HG03432 (cell line): ENCODE measurements at regions not wholly inside any gene's neighbourhood (a gene's known extent, or its start where the extent isn't known, plus 50 kb on each side); places are given as distances from the start of the nearest gene placed in this dataset.

Experiments
- ATAC-seq: cut with Tn5 transposase; IDR thresholded peaks from one replicate; pipeline ENCODE4 v1.9.1; 2021; ENCODE audit warnings: mild to moderate bottlenecking, moderate library complexity; ENCODE audit not compliant: unreplicated experiment

DNA sequence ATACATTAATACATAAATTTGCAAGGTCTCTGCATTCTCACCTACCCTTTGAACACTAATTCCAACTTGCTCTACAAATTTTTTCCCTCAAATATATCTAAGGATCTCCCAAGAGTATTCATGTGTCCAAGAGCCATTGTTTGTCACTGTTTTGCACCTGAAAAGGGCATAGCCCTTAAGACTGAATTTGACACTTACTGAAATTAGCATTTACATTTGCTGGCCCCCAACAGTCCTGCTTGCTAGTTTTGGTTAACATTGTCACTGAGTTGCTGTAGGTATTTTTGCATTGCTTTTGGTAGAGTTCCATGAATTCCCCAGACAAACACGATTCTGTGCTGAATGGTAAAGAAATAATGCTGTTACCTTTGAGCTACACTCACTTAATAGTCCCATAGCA is 57.3 kb downstream of the KCNA4 start:
- no peak for ATAC-seq

DNA sequence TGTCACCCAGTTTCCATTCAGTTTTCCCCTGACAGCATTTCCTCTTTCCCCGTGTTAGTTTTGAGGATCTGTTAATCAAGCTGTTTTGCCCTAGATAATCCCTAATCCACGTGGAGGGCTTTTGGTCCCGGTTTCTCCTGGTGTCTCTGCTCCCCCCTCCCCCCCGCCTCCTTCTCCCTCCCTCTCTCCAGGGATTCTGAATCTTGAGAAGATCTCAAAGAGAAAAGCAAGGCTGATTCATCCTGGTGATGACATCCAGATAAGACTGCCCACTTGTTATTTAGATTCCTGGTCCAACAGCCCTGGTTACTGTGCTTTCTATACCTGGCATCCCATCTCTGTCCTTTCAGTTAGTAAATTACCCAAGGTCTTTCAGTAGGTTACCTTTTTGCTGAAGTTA is 59.4 kb downstream of the KCNA4 start:
- no peak for ATAC-seq

DNA sequence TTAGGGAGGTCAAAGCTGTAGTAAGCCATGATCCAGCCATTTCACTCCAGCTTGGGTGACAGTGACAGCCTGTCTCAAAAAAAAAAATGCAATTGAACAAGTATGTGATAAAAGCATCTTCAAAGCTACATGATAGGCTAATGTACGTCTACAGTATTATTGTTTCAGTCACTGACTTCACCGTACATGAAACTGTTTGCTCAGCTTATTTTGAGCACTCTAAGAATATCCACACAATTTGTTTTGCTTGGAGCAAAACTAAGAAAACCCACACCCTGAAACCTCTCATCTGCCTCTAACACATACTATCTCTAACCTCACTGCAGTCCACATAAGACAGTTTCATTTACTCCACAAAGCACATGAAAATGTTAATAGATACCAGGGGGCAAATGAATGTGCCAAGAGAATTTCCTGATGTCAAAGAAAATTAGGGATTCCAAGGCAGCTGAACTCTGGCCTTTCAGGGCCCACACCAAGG is 60.7 kb downstream of the KCNA4 start:
- no peak for ATAC-seq

DNA sequence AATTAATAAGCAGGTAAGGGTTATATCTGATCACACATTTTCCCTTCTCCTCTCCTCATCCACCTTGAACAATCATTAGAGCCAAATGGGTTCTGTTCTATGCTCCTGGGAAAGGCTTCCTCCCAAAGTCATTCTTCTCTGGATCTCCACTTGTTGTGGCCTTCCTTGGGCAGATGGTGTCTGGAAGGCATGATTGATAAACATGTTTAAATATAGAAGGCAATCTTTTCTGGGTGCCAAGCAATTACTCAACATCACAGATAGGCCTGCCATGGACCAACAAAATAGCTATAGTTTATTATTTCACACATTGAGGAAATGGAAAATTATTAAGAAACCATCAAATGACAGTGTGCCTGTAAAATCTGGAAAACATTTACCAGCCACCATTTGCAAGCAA is 73.5 kb downstream of the KCNA4 start:
- ATAC-seq, result no peak

DNA sequence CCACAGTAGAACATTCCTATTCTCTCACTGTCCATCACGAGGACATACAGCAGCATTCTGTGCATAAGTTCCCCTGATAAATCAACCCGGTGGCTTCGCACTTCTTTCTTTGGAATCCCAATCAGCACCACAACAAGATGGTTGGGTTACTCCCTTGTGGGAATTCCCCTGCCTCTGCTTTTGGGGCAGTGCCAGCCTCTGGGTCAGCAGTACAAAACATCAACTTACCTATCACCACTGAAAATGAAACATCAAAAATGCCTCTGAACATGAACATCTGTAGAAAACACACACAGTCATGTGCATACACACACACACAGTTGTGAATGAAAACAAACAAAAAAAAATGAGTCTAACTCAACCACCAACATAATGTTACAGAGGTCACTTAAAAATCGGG is 79.3 kb downstream of the KCNA4 start:
- no peak for ATAC-seq

DNA sequence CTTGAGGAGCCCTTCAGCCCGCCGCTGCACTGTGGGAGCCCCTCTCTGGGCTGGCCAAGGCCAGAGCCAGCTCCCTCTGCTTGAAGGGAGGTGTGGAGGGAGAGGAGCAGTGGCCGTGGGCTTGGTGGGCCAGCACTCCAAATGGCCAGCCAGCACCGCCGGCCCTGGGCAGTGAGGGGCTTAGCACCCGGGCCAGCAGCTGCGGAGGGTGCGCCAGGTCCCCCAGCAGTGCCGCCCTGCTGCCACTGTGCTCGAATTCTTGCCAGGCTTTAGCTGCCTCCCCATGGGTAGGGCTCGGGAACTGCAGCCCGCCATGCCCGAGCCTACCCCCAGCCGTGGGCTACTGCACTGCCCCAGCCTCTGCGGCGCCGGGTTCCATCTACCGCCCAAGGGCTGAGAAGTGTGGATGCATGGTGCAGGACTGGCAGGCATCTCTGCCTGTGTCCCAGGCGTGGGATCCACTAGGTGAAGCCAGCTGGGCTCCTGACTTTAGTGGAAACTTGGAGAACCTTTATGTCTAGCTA is 82.7 kb downstream of the KCNA4 start:
- ATAC-seq, result no peak

DNA sequence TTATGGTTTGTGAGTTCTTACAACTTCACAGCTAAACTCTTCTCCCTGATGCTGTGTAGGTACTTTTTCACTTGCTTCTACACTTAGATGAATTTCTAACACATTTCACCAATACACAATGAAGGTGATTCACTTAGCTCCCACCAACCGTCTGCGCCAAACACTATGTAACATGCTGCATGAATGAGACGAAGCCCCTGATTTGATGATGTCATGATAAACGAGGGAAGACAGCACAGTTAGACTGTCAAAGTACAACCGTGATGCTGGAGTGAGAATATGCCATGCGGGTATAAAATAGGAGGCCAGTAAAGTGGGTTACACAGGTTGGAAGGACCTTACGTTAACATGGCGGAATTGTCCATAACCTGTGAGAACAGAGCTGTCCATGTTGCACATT is 100.8 kb downstream of the KCNA4 start:
- no peak for ATAC-seq

DNA sequence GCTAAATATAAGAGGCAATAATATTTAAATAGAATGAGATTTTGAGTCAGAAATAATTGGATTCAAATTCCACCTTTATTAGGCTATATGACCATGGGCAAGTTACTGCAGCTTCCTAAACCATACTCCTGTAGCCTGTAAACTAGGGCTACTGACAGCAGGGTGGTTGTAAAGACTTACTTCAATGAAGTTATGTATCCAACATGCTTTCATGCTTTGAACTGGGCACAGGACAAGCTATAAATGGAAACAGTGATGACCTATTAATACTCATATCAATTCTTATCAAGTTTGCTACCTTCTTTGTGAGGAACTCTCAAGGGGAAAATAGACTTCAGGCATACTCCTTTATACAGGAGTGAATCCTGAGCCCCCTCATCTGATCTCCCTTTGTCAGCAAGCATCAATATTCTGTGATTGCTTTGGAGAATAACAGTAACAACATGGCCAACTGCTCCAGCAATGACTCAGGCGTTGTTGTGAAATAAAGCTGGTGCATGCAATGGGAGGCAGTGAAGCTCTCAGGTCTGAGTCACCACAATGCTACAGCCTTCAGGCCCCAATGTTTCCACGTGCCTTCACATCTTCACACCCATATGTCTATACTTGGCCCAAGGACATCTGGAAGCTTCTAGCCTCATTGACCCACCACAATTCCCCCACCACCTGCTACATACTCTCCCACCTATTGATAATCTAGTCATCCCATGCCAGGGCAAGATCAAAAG is 102.5 kb downstream of the KCNA4 start:
- no peak for ATAC-seq

DNA sequence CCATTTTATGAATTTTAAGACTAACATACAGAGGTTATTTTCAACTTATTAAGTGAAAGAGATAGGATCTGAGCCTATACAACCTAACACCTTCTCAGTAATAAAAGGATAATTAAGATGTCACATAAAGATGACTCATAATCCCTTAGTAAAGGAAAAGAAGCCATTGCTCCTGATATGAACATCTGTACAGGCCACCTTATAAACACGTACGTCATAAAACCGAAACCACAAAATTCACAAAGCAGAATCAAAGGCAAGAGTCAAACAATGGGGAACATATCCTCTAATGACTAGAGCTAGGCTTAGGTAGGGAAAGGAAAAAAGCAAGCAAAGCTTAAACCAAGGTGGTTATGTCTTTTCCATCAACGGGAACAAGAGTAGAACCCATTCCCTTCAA is 103.5 kb downstream of the KCNA4 start:
- ATAC-seq, result no peak

DNA sequence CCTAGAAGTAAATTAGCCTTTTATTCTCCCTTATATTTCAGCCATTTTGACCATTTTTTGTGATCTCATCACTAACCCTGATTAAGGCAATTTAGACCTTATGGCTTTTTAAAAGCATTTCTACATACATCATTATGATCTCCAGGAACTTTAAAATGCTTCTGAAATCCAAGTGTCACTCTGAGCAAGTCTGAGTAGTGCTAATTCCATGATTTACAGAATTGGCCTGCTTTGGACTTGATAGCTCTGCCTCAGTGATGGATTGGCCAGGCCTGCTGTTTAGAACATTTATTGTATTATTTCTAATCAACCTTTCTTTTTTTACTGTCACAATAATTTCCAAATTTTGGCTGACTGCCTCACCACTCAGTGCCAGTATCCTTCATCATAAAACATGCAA is 116.4 kb downstream of the KCNA4 start:
- ATAC-seq, result no peak

DNA sequence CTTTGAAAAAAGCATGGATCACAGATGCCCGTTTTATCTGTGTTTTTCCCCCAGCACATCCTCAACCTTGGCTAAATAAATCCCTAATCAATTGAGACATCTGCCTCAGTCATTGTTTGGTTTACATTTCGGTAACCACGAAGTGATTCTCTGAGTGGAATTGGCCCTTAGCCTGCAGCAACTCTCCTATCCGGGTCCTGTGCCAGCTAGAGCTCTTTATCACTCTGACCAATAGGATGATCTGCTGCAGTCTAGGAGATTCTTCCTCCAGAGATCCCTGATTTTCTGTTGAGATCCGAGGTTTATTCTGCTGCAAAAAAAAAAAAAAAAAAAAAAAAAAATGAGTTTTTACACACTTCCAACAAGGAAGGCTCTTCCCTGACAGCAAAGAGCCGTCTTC is 137.3 kb downstream of the KCNA4 start:
- ATAC-seq, result no peak

DNA sequence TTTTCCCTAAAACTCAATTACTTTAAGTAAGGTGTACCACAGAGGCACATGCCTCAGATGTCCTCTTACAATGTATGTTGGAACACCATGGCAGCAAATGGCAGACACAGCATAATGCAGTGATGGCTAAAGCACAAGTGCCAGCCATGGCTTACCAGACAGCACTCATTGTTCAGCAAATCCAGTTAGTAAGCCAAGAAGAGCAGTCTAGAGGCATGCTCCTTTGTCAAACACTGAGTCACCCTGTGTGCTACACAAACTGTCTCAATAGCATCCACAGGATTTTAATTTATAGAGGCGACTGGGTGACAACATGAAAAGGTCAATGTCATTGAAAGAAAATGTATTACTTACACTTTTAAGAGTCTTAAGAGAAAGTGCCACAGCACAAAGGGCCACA is 140.6 kb downstream of the KCNA4 start:
- no peak for ATAC-seq

DNA sequence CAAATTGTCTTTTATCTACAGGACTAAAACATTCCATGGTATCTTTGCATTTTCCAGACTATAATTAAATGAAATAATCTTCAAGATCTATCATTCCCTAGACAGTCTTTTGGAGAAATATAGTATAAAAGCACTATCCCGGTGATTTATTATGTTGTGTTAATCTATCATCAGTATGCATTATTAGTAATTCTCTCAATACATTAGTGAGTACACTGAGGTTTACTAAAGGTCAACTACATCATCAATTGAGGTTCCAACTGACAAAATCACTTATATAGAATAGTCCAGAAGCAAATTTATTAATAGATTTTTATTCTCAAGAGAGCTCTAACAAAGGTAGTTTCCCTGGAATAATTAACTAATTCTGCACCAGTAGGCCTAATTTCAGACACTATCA is 169.6 kb downstream of the KCNA4 start:
- no peak for ATAC-seq

DNA sequence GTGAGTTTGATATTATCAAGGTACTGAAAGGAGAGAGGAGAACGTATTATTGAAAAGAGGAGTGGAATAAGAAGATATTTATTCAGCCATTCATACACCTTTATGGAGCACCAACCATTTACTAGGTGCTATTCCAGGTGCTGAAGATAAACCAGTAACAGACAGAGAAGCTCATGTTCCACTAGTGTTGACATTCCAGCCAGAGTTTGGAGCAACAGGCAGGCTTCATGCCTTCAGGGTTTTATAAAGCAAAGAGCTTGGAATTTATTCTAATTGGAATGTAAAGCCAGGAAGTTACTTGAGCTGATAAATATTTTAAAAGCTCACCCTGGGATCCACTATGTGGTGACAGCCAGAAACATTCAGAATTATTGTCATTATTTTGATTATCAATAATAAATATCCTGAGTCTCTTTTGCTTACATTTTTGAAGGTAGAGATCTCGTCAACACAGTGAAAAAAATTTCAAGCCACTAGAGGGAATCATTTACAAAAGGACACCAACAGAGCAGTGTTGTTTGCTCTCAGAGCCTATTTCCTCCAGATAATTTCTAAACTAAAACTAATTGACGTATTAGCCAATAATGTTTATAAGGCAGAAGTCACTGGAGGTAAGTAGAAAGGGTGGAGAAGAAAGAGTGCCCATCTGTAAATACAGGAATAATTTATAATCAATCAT is 172.0 kb downstream of the KCNA4 start:
- ATAC-seq, result no peak

DNA sequence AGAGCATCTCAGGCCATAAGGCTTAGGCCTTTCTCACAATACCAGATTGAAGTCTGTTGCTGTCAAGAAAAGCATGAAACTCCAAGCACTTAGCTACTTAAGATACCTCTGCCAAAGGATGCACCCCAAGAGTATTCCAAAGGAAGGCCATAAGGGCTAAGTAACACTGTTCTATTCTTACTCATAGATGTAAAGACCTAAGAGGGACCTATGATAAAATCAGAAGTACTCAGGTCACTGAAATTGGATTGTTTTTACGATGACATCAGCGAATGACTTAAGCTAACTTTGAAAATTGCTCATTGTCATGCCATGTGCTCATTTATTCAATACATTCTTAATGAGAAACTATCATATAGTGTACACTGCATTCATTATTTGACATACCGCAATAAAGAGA is 172.8 kb downstream of the KCNA4 start:
- no peak for ATAC-seq

DNA sequence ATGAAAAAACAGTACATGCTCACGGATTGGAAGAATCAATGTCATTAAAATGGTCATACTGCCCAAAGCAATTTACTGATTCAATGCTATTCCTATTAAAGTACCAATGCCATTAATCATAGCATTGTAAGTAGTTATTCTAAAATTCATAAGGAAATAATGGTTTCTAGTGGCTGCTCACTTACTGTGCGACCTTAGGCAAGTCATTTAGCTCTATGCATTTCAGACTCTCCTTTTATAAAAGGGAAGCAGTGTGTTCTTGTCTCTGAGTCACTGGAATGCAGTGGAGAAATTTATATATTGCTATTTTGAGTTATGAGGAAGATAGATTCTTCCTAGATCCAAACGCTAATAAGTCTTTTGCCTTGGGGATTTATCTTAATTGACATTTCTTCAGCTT is 174.8 kb downstream of the KCNA4 start:
- no peak for ATAC-seq

DNA sequence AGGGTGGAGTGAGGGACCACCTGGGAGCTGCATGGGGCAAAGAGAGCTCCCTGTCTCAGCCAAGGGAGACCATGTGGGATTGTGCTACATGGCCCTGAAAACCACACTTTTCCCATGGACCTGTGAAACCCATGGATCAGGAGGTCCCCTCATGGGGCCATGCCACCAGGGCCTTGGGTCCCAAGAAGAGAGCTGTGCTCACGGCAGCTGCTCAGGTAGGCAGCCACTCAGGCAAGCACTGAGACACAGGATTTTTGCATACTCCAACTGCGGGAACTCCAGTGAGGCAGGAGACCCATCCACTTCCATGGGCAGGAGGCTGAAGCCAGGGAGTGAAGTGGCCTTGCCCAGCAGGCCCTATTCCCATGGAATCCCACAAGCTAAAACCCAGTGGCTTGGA is 190.0 kb downstream of the KCNA4 start:
- no peak for ATAC-seq

DNA sequence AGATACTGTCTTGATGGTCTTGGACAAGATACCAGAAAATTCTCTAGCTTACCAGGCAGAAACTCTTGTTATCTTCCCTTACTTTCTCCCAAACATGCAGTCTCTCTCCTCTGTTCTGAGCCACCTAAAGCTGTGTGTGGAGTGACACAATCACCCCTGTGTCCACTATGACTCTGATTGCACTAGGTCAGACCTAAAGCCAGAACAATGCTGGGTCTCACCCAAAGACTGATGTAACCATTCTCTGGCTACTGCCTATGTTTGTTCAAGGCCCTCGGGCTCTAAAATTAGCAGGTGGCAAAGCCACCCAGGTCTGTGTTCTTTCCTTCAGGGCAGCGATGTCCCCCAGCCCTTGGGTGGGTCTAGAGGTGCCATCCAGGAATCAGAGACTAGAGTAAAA is 200.5 kb downstream of the KCNA4 start:
- no peak for ATAC-seq

DNA sequence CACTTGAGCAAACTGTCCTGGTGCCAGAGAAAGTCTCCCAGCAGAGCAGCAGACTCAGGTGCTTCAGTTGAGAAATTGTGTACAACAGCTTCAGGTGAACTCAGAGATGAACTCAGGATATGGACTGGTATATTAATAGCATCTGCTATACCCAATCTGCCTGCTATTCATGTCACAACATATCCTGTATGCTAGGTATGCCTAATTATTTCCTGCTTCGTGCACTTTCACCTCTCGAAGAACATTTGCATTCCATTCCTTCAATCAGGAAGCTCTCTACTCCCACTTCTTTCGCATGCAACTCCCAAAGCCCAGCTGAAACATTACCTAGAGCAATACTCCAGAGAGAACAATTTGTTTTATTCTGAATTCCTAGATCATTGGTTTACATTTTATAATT is 207.7 kb downstream of the KCNA4 start:
- no peak for ATAC-seq

DNA sequence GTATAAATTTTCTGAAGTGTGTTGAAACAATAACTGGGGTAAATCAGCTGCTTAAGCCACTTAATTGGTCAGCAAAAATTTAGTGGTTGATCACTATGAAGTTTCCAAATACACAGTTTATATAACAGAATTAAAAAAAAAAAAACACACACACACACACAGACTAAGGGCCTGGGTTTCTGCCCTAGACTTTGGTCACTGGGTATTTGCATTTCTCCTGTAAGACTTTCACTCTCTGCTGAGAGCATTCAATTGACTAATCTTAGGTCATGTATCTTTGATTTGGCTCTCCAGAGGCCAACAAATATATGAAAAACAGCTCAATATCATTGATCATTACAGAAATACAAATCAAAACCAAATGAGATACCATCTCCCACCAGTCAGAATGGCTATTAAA is 214.3 kb downstream of the KCNA4 start:
- no peak for ATAC-seq

DNA sequence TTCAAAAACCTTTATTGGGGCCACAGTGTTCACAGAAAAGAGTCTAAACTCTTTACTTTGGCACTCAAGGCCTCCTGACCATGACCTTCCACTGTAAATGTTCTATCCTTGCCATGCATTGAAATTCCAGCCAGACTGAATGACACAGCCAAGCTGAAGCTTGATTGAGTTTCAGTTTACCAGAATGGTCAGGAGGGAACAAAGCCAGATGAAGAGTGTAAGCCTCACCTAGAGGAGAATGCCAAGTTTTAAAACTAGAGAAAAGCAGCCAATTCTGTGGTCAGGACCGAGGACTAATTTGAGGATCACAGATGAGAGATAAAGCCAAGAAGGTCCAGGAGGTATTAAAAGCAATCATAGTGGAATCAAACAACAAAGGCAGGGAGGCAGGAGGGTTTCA is 215.3 kb downstream of the KCNA4 start:
- no peak for ATAC-seq

DNA sequence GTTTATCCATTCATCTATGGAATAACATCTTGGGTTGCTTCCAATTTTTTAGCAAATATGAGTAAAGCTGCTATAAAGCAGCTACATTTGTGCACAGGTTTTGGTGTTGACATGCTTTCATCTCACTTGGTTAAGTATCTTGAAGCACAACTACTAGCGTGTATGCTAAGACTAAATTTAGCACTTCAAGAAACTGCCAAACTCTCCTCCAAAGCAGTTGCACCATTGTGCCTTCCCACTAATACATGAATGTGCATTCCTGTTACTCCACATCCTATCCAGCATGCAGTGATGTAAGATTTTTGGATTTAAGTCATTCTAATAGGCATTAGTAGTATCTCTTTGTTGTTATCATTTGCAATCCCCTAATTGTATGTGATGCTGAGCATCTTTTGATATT is 230.7 kb downstream of the KCNA4 start:
- ATAC-seq, result no peak

DNA sequence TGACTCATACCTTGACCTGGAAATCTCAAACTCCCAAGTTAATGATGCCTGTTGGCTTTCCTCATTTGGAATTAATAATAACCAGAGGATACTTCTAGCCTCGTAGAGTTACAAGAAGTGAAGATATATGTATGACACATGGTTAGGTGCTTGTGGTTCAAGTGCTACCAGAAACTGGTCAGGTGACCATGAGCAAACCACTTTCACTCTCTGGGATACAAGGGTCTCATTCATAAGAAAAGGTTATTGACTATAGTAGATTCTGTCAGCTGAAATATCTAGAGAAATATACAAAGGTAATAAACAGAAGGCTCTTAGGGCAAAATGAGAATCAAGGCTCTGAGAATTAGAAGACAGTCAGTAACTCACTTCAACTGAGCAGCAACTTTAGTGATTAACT is 233.3 kb downstream of the KCNA4 start:
- ATAC-seq, result no peak
